ENCODE measurements at regions not wholly inside any gene's neighbourhood (a gene's known extent, or its start where the extent isn't known, plus 50 kb on each side); places are given as distances from the start of the nearest gene placed in this dataset.

DNA sequence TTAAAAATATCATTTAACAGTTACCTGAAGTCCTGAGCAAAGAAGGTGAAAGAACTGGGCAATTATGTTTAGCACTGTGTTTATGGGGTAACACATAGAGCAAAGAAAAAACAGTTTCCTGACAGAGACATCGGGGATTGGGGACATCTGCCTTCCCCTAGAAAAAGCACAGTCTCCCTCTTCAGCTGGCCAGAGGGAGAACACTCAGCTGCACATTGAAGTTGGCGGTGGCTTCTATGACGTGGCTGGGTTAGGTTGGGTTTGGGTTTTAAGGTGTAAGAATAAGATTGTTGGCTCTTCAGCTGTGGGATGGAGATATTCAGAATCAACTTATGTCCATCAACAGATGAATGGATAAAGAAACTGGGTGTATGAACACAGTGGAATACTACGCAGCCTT lies 124.0 kb upstream of the DTNBP1 start:
- no peak for TF ChIP-seq CTCF (conservative IDR thresholded peaks at IDR 0.05; ENCODE audit: low read depth, low read length)
- no peak for TF ChIP-seq EZH2 (IDR thresholded peaks at IDR 0.05; ENCODE audit: low read length, unreplicated experiment)
